ENCODE measurements at regions not wholly inside any gene's neighbourhood (a gene's known extent, or its start where the extent isn't known, plus 50 kb on each side); places are given as distances from the start of the nearest gene placed in this dataset.

GRCh38 chr5:82828211-82828610 is 249.0 kb downstream of the TMEM167A start:
- TF ChIP-seq, protein P1, sequence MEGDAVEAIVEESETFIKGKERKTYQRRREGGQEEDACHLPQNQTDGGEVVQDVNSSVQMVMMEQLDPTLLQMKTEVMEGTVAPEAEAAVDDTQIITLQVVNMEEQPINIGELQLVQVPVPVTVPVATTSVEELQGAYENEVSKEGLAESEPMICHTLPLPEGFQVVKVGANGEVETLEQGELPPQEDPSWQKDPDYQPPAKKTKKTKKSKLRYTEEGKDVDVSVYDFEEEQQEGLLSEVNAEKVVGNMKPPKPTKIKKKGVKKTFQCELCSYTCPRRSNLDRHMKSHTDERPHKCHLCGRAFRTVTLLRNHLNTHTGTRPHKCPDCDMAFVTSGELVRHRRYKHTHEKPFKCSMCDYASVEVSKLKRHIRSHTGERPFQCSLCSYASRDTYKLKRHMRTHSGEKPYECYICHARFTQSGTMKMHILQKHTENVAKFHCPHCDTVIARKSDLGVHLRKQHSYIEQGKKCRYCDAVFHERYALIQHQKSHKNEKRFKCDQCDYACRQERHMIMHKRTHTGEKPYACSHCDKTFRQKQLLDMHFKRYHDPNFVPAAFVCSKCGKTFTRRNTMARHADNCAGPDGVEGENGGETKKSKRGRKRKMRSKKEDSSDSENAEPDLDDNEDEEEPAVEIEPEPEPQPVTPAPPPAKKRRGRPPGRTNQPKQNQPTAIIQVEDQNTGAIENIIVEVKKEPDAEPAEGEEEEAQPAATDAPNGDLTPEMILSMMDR (IDR thresholded peaks at IDR 0.05), result no peak
- TF ChIP-seq SIN3A (IDR thresholded peaks at IDR 0.05; ENCODE audit: borderline replicate concordance, insufficient read depth, low read depth, low read length), result no peak
